A549 (cell line): ENCODE measurements at regions not wholly inside any gene's neighbourhood (a gene's known extent, or its start where the extent isn't known, plus 50 kb on each side); places are given as distances from the start of the nearest gene placed in this dataset.

Experiments
- ATAC-seq, 2 experiments: fragments of 200-7000 bp in 1 of 2; fragments of >200 bp in 1 of 2; cut with Nextera tagmentation in 1 of 2; cut with Tn5 transposase in 1 of 2; 3 replicates each; pipeline versions ENCODE4 v1.8.0 to v1.9.1; 2018 to 2020; ENCODE audit warnings: mild to moderate bottlenecking in 1 of 2, moderate library complexity in 1 of 2
- CTCF ChIA-PET: fragments of 300-600 bp; sonication (Branson Sonifier 250); formaldehyde crosslinking; extraction: SDS; loops from one replicate; lab custom pipeline; 2021; ENCODE audit warnings: antibody characterized with exemption, inconsistent platforms; lab: Yijun Ruan, JAX
- POLR2A ChIA-PET: fragments of 350-600 bp; formaldehyde crosslinking; extraction: SDS; loops from one replicate; lab custom pipeline; 2021; ENCODE audit warnings: antibody characterized with exemption, inconsistent platforms; lab: Yijun Ruan, JAX
- DNase-seq, 2 experiments: peaks; one replicate each; pipeline versions ENCODE4 v3.0.0 to v3.0.0-alpha.2; 2011 to 2016; ENCODE audit warnings: low read depth in 1 of 2, low spot score in 1 of 2
- FAIRE-seq: peaks from 2 replicates; lab custom pipeline; 2011; peaks lifted over from hg19 to GRCh38; lab: Jason Lieb, UNC
- H3K27ac ChIP-seq, 2 experiments: fragments of >200 bp; sonication (Bioruptor Twin); formaldehyde crosslinking; 3 replicates each; pipeline ENCODE4 v1.5.1; 2016 to 2017
- H3K4me1 ChIP-seq: fragments of >200 bp; sonication (Bioruptor Twin); formaldehyde crosslinking; 3 replicates; pipeline ENCODE4 v1.6.1; 2016
- H3K4me2 ChIP-seq: fragments of >200 bp; sonication (Bioruptor Twin); formaldehyde crosslinking; 3 replicates; pipeline ENCODE4 v1.6.1; 2016
- H3K4me3 ChIP-seq: fragments of >200 bp; sonication (Bioruptor Twin); formaldehyde crosslinking; 3 replicates; pipeline ENCODE4 v1.5.1; 2016
- H3K9me3 ChIP-seq: fragments of >200 bp; sonication (Bioruptor Twin); formaldehyde crosslinking; 3 replicates; pipeline ENCODE4 v1.6.1; 2016
- CBX2 ChIP-seq: fragments of 200-600 bp; sonication (generic); IDR thresholded peaks from 2 replicates; pipeline ENCODE4 v1.6.1; 2016; ENCODE audit warnings: low read depth, mild to moderate bottlenecking, borderline replicate concordance
- CBX8 ChIP-seq: fragments of 200-600 bp; sonication (generic); IDR thresholded peaks from 2 replicates; pipeline ENCODE4 v1.6.1; 2016
- E2F6 ChIP-seq: IDR thresholded peaks from 2 replicates; pipeline ENCODE4 v1.6.1; 2012; ENCODE audit warnings: low read depth, borderline replicate concordance
- ELK1 ChIP-seq: fragments of 150-350 bp; IDR thresholded peaks from 2 replicates; pipeline ENCODE4 v1.6.1; 2014; ENCODE audit warnings: low read depth, mild to moderate bottlenecking, low read length
- FOXS1 ChIP-seq: fragments of 250-450 bp; sonication (Bioruptor Pico); IDR thresholded peaks from 2 replicates; pipeline ENCODE4 v1.5.0; 2020; ENCODE audit warnings: mild to moderate bottlenecking, moderate library complexity
- HDAC2 ChIP-seq: fragments of 200-600 bp; sonication (generic); IDR thresholded peaks from 2 replicates; pipeline ENCODE4 v1.6.1; 2016
- HMGXB4 ChIP-seq: fragments of 250-450 bp; sonication (Bioruptor Pico); IDR thresholded peaks from 2 replicates; pipeline ENCODE4 v1.5.0; 2021; ENCODE audit warnings: mild to moderate bottlenecking, moderate library complexity, borderline replicate concordance
- MAX ChIP-seq: IDR thresholded peaks from 2 replicates; pipeline ENCODE4 v1.6.1; 2012
- NPAS2 ChIP-seq: fragments of 250-450 bp; sonication (Bioruptor Pico); IDR thresholded peaks from 2 replicates; pipeline ENCODE4 v1.8.0; 2022; ENCODE audit warnings: mild to moderate bottlenecking, moderate library complexity, borderline replicate concordance
- PHF8 ChIP-seq: fragments of 200-600 bp; sonication (generic); IDR thresholded peaks from 2 replicates; pipeline ENCODE4 v1.6.1; 2016; ENCODE audit warnings: low read depth, mild to moderate bottlenecking, antibody characterized with exemption, moderate library complexity, borderline replicate concordance
- REST ChIP-seq: fragments of 200-600 bp; sonication (generic); IDR thresholded peaks from 2 replicates; pipeline ENCODE4 v1.6.1; 2016; ENCODE audit warnings: antibody characterized with exemption, mild to moderate bottlenecking, moderate library complexity
- RNF2 ChIP-seq: fragments of 200-600 bp; sonication (generic); IDR thresholded peaks from 2 replicates; pipeline ENCODE4 v1.6.1; 2016; ENCODE audit warnings: low read depth, mild to moderate bottlenecking, antibody characterized with exemption, moderate library complexity, borderline replicate concordance
- SREBF2 ChIP-seq: fragments of 450-650 bp; IDR thresholded peaks from 2 replicates; pipeline ENCODE4 v1.6.1; 2014; ENCODE audit warnings: mild to moderate bottlenecking, moderate library complexity
- TFCP2L1 ChIP-seq: fragments of 250-450 bp; sonication (Bioruptor Pico); IDR thresholded peaks from 2 replicates; pipeline ENCODE4 v1.5.0; 2021; ENCODE audit warnings: mild to moderate bottlenecking
- WGBS: methylation state at CpG from one replicate; pipeline ENCODE4 v1.1.6; 2017; ENCODE audit errors: missing lambda C conversion rate; 5-methylcytosine and 5-hydroxymethylcytosine counted together

- POLR2A ChIA-PET, result no interaction called here
- no peak for DNase-seq
- no peak for ATAC-seq
- Histone ChIP-seq H3K4me1 (no peaks in the 10 kb centered on the region), H3K4me2 (no peak overlapping the region), H3K27ac (no peak overlapping the region), H3K4me3 (no peak overlapping the region), H3K9me3 (peaks cover under 1% of the 10 kb centered on the region; the same call in 1 of the 3 replicates)
- WGBS, result 80% methylated on average over 21 of the region's 25 CpGs
- FAIRE-seq, result no peak
- CTCF ChIA-PET, result no interaction called here
- TF ChIP-seq FOXS1 (CRISPR knock-in tag), result no peak
- TF ChIP-seq SREBF2, result no peak
- TF ChIP-seq NPAS2 (CRISPR knock-in tag), result no peak
Measured at GRCh38 chr14:101112351-101113107, 209.0 kb upstream of the RTL1 start.

GRCh38 chr14:101113108-101113612 is 209.6 kb upstream of the RTL1 start:
- FAIRE-seq (no peak), ATAC-seq (no peak), DNase-seq (no peak)
- POLR2A ChIA-PET, result no interaction called here
- Histone ChIP-seq H3K9me3 (no peaks in the 10 kb centered on the region), H3K4me3 (no peak overlapping the region), H3K4me2 (no peak overlapping the region), H3K4me1 (no peaks in the 10 kb centered on the region), H3K27ac (no peak overlapping the region)
- TF ChIP-seq TFCP2L1 (CRISPR knock-in tag) (no peak), PHF8 (no peak), REST (no peak), ELK1 (no peak), MAX (no peak), CBX8 (no peak), E2F6 (no peak), HMGXB4 (no peak), RNF2 (no peak), CBX2 (no peak), HDAC2 (no peak)
- CTCF ChIA-PET, result no interaction called here
- WGBS, result 74% methylated on average over 7 of the region's 9 CpGs
